K562 (cell line): ENCODE measurements at regions not wholly inside any gene's neighbourhood (a gene's known extent, or its start where the extent isn't known, plus 50 kb on each side); places are given as distances from the start of the nearest gene placed in this dataset.

ENCODE experiments used
- CBX2 ChIP-seq: fragments of 200-600 bp; sonication (generic); IDR thresholded peaks from one replicate; pipeline ENCODE4 v1.6.1; 2012; ENCODE audit warnings: mild to moderate bottlenecking, low read length, inconsistent platforms; ENCODE audit not compliant: insufficient read depth, poor library complexity, severe bottlenecking
- HDAC2 ChIP-seq: fragments of 450-650 bp; IDR thresholded peaks from 2 replicates; pipeline ENCODE4 v1.6.1; 2016; ENCODE audit warnings: mild to moderate bottlenecking
- NR2C1 ChIP-seq, 2 experiments: fragments of 450-650 bp; IDR thresholded peaks; 2 replicates each; pipeline ENCODE4 v1.6.1; 2017; ENCODE audit warnings: mild to moderate bottlenecking in 2 of 2, antibody characterized with exemption in 1 of 2, inconsistent platforms in 1 of 2, missing compliant biosample characterization in 1 of 2, missing genetic modification characterization in 1 of 2
- NR2C2 ChIP-seq, 2 experiments: fragments of 200-800 bp in 1 of 2; sonication (Bioruptor generic) in 1 of 2; sonication (generic) in 1 of 2; formaldehyde crosslinking in 1 of 2; IDR thresholded peaks; 2 replicates each; pipeline versions ENCODE4 v1.6.1 to v1.8.0; 2016 to 2022; ENCODE audit warnings: mild to moderate bottlenecking in 1 of 2, missing compliant biosample characterization in 1 of 2, missing genetic modification characterization in 1 of 2, missing genetic modification reagents in 1 of 2
- POLR2AphosphoS2 ChIP-seq: IDR thresholded peaks from 2 replicates; pipeline ENCODE4 v1.6.1; 2012; ENCODE audit warnings: low read length, improper control_type of control experiment
- POLR2AphosphoS5 ChIP-seq: IDR thresholded peaks from 2 replicates; pipeline ENCODE4 v1.6.1; 2011; ENCODE audit warnings: mild to moderate bottlenecking, low read depth, low read length, moderate library complexity; ENCODE audit not compliant: control insufficient read depth, insufficient read depth
- PTRF ChIP-seq: fragments of 450-650 bp; IDR thresholded peaks from 2 replicates; pipeline ENCODE4 v1.6.1; 2016; ENCODE audit warnings: mild to moderate bottlenecking, missing genetic modification characterization, missing compliant biosample characterization
- SAFB2 ChIP-seq: fragments of 200-400 bp; formaldehyde crosslinking; IDR thresholded peaks from 2 replicates; pipeline ENCODE4 v1.6.1; 2018; ENCODE audit warnings: borderline replicate concordance, low read length, low read depth, moderate library complexity; ENCODE audit not compliant: severe bottlenecking
- ZBTB8A ChIP-seq: fragments of 450-650 bp; IDR thresholded peaks from 2 replicates; pipeline ENCODE4 v1.6.1; 2018; ENCODE audit warnings: mild to moderate bottlenecking, moderate library complexity; ENCODE audit not compliant: partially characterized antibody
- ZKSCAN8 ChIP-seq: fragments of 200-800 bp; sonication (Bioruptor generic); IDR thresholded peaks from 2 replicates; pipeline ENCODE4 v1.6.1; 2016; ENCODE audit warnings: missing genetic modification characterization, missing compliant biosample characterization
- ZNF583 ChIP-seq: fragments of 250-450 bp; sonication (Bioruptor Pico); IDR thresholded peaks from 2 replicates; pipeline ENCODE4 v1.4.0; 2020
- TF ChIP-seq, protein P1 (sequence below), 2 experiments: fragments of 450-650 bp in 1 of 2; sonication (generic) in 1 of 2; formaldehyde crosslinking in 1 of 2; IDR thresholded peaks in 1 of 2; conservative IDR thresholded peaks in 1 of 2; 2 replicates each; pipeline versions ENCODE4 v1.6.1 to v1.8.1; 2016 to 2023; ENCODE audit warnings: mild to moderate bottlenecking in 2 of 2, moderate library complexity in 2 of 2, inconsistent platforms in 1 of 2, missing genetic modification reagents in 1 of 2
- TF ChIP-seq, protein P2 (sequence below), 2 experiments: fragments of 450-650 bp in 1 of 2; IDR thresholded peaks; 2 replicates each; pipeline ENCODE4 v1.6.1; 2011 to 2017; ENCODE audit warnings: low read depth in 2 of 2, antibody characterized with exemption in 1 of 2, borderline replicate concordance in 1 of 2, low read length in 1 of 2, mild to moderate bottlenecking in 1 of 2, mixed read lengths in 1 of 2; ENCODE audit not compliant: control insufficient read depth in 1 of 2

DNA sequence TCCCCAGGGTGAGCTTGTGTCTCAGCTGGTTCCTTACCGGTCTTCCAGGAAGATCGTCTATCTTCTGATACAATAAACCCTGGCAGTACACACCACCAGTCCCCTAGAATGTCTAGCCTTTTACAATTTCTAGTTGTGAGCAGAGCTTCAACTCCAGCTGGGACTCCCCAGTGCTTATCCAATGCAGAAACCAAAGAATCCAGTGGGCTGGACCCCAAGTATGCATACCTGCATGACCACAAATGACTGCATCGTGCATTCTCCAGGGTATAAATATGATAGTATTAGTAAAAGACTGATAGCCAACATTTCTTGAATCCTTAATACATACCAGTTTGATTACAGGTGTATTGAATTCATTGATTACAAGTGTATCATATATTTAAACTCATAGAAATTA lies 176.0 kb downstream of the SATB1 start:
- TF ChIP-seq ZBTB8A (no peak), POLR2AphosphoS2 (no peak), ZNF583 (CRISPR knock-in tag) (no peak), POLR2AphosphoS5 (no peak), SAFB2 (no peak), NR2C1 (IDR thresholded peaks at IDR 0.05) (no peak), NR2C1 (tag; IDR thresholded peaks at IDR 0.05) (no peak), PTRF (tag) (no peak), HDAC2 (no peak), CBX2 (no peak), ZKSCAN8 (CRISPR knock-in tag) (no peak), NR2C2 (CRISPR knock-in tag; IDR thresholded peaks at IDR 0.05) (no peak), NR2C2 (tag; IDR thresholded peaks at IDR 0.05) (no peak)
- TF ChIP-seq, protein P1, sequence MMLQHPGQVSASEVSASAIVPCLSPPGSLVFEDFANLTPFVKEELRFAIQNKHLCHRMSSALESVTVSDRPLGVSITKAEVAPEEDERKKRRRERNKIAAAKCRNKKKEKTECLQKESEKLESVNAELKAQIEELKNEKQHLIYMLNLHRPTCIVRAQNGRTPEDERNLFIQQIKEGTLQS (IDR thresholded peaks at IDR 0.05) = no peak
- TF ChIP-seq, protein P1 (CRISPR knock-in tag; conservative IDR thresholded peaks at IDR 0.05) = no peak
- TF ChIP-seq, protein P2, sequence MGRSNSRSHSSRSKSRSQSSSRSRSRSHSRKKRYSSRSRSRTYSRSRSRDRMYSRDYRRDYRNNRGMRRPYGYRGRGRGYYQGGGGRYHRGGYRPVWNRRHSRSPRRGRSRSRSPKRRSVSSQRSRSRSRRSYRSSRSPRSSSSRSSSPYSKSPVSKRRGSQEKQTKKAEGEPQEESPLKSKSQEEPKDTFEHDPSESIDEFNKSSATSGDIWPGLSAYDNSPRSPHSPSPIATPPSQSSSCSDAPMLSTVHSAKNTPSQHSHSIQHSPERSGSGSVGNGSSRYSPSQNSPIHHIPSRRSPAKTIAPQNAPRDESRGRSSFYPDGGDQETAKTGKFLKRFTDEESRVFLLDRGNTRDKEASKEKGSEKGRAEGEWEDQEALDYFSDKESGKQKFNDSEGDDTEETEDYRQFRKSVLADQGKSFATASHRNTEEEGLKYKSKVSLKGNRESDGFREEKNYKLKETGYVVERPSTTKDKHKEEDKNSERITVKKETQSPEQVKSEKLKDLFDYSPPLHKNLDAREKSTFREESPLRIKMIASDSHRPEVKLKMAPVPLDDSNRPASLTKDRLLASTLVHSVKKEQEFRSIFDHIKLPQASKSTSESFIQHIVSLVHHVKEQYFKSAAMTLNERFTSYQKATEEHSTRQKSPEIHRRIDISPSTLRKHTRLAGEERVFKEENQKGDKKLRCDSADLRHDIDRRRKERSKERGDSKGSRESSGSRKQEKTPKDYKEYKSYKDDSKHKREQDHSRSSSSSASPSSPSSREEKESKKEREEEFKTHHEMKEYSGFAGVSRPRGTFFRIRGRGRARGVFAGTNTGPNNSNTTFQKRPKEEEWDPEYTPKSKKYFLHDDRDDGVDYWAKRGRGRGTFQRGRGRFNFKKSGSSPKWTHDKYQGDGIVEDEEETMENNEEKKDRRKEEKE (IDR thresholded peaks at IDR 0.05; ENCODE audit: borderline replicate concordance in 1 of 2, control insufficient read depth in 1 of 2, low read depth in 2 of 2, low read length in 1 of 2) = no peak
